H1 (cell line): ENCODE measurements at regions not wholly inside any gene's neighbourhood (a gene's known extent, or its start where the extent isn't known, plus 50 kb on each side); places are given as distances from the start of the nearest gene placed in this dataset.

ENCODE experiments used
- CTCF ChIA-PET: fragments of 300-600 bp; sonication (Branson Sonifier 250); formaldehyde crosslinking; loops from one replicate; lab custom pipeline; 2021; ENCODE audit not compliant: partially characterized antibody; lab: Charles Lee
- POLR2A ChIA-PET: fragments of 300-600 bp; sonication (Branson Sonifier 250); formaldehyde crosslinking; loops from one replicate; lab custom pipeline; 2021; ENCODE audit warnings: inconsistent platforms; ENCODE audit not compliant: partially characterized antibody; lab: Charles Lee
- DNase-seq, 2 experiments: peaks; one replicate each; pipeline versions ENCODE4 v3.0.0 to v3.0.0-alpha.2; 2010 to 2022; ENCODE audit warnings: low spot score in 2 of 2, low read depth in 1 of 2, mixed read lengths in 1 of 2
- FAIRE-seq: peaks from 2 replicates; lab custom pipeline; 2011; peaks lifted over from hg19 to GRCh38; lab: Jason Lieb, UNC
- H2AFZ ChIP-seq: 2 replicates; pipeline ENCODE4 v1.8.1; 2012; ENCODE audit warnings: low read length, inconsistent platforms
- H2AK5ac ChIP-seq: 2 replicates; pipeline ENCODE4 v1.6.1; 2013; ENCODE audit warnings: low read depth, low read length
- H2BK120ac ChIP-seq: replicated peaks from 2 replicates; pipeline ENCODE3; 2013; ENCODE audit warnings: low read depth, low read length, inconsistent platforms
- H2BK12ac ChIP-seq: 2 replicates; pipeline ENCODE4 v1.6.1; 2013; ENCODE audit warnings: low read depth, low read length
- H2BK15ac ChIP-seq: 2 replicates; pipeline ENCODE4 v1.6.1; 2013; ENCODE audit warnings: low read length
- H2BK20ac ChIP-seq: 2 replicates; pipeline ENCODE4 v1.6.1; 2013; ENCODE audit warnings: low read length
- H2BK5ac ChIP-seq: 2 replicates; pipeline ENCODE4 v1.6.1; 2013; ENCODE audit warnings: low read depth, low read length
- H3K14ac ChIP-seq: 2 replicates; pipeline ENCODE4 v1.6.1; 2013; ENCODE audit warnings: inconsistent platforms; ENCODE audit not compliant: insufficient read length
- H3K18ac ChIP-seq: 2 replicates; pipeline ENCODE4 v1.6.1; 2013; ENCODE audit warnings: low read length; ENCODE audit errors: extremely low read depth
- H3K23ac ChIP-seq: 2 replicates; pipeline ENCODE4 v1.6.1; 2013; ENCODE audit warnings: inconsistent platforms; ENCODE audit not compliant: insufficient read length
- H3K23me2 ChIP-seq: 2 replicates; pipeline ENCODE4 v1.6.1; 2013; ENCODE audit warnings: low read depth, low read length
- H3K27ac ChIP-seq: 2 replicates; pipeline ENCODE4 v1.6.1; 2011; ENCODE audit warnings: low read depth, low read length, inconsistent platforms
- H3K27me3 ChIP-seq, 4 experiments: replicated peaks in 1 of 4; 1 replicate in 1 of 4; 2 replicates in 3 of 4; pipeline versions ENCODE4 v1.6.1 to v1.8.1; 2011 to 2013; ENCODE audit warnings: low read length in 3 of 4, mild to moderate bottlenecking in 3 of 4, inconsistent platforms in 2 of 4, mixed read lengths in 2 of 4, moderate library complexity in 1 of 4; ENCODE audit not compliant: control insufficient read depth in 3 of 4, insufficient read depth in 3 of 4; ENCODE audit errors: extremely low read depth in 1 of 4
- H3K36me3 ChIP-seq, 4 experiments: 2 replicates each; pipeline versions ENCODE4 v1.6.1 to v1.8.1; 2011 to 2013; ENCODE audit warnings: mild to moderate bottlenecking in 4 of 4, low read length in 3 of 4, moderate library complexity in 2 of 4, control low read depth in 1 of 4, inconsistent platforms in 1 of 4; ENCODE audit not compliant: insufficient read depth in 4 of 4, control insufficient read depth in 2 of 4
- H3K4ac ChIP-seq: replicated peaks from 2 replicates; pipeline ENCODE3; 2013; ENCODE audit warnings: low read length, low read depth, mixed read lengths, inconsistent platforms; ENCODE audit not compliant: insufficient read length
- H3K4me1 ChIP-seq, 4 experiments: replicated peaks in 1 of 4; 1 replicate in 1 of 4; 2 replicates in 3 of 4; pipeline versions ENCODE4 v1.6.1 to v1.8.1; 2011 to 2013; ENCODE audit warnings: low read length in 3 of 4, inconsistent platforms in 2 of 4, mixed read lengths in 1 of 4; ENCODE audit not compliant: insufficient read depth in 4 of 4, control insufficient read depth in 3 of 4
- H3K4me2 ChIP-seq, 2 experiments: 2 replicates each; pipeline versions ENCODE4 v1.6.1 to v1.8.1; 2011 to 2013; ENCODE audit warnings: low read depth in 2 of 2, low read length in 2 of 2, control low read depth in 1 of 2, inconsistent platforms in 1 of 2, mild to moderate bottlenecking in 1 of 2; ENCODE audit not compliant: insufficient read depth in 1 of 2
- H3K4me3 ChIP-seq, 4 experiments: fragments of 200-600, 300-600 bp in 1 of 4; sonication (generic), shearing (Covaris generic), sonication (Bioruptor Twin) in 1 of 4; 2 replicates each; pipeline versions ENCODE4 v1.5.1 to v1.8.1; 2011 to 2016; ENCODE audit warnings: low read length in 4 of 4, low read depth in 3 of 4, control low read depth in 2 of 4, inconsistent platforms in 2 of 4, mild to moderate bottlenecking in 2 of 4, mixed read lengths in 1 of 4, moderate library complexity in 1 of 4; ENCODE audit not compliant: insufficient read depth in 2 of 4; ENCODE audit errors: extremely low read depth in 1 of 4
- H3K56ac ChIP-seq: replicated peaks from 2 replicates; pipeline ENCODE3; 2013; ENCODE audit warnings: low read depth, mild to moderate bottlenecking, mixed read lengths, low read length, inconsistent platforms; ENCODE audit not compliant: insufficient read length
- H3K79me1 ChIP-seq: 2 replicates; pipeline ENCODE4 v1.6.1; 2013; ENCODE audit warnings: low read depth, low read length, control low read depth
- H3K79me2 ChIP-seq, 2 experiments: 2 replicates each; pipeline versions ENCODE4 v1.6.1 to v1.8.1; 2012 to 2013; ENCODE audit warnings: low read length in 2 of 2, mild to moderate bottlenecking in 2 of 2, inconsistent platforms in 1 of 2; ENCODE audit not compliant: insufficient read depth in 2 of 2, control insufficient read depth in 1 of 2
- H3K9ac ChIP-seq, 4 experiments: replicated peaks in 1 of 4; 1 replicate in 1 of 4; 2 replicates in 3 of 4; pipeline versions ENCODE4 v1.6.1 to v1.8.1; 2011 to 2013; ENCODE audit warnings: low read depth in 3 of 4, low read length in 3 of 4, control low read depth in 2 of 4, mild to moderate bottlenecking in 2 of 4, moderate library complexity in 2 of 4, inconsistent platforms in 1 of 4; ENCODE audit errors: extremely low read depth in 1 of 4
- H3K9me3 ChIP-seq, 2 experiments: 2 replicates each; pipeline versions ENCODE4 v1.6.1 to v1.8.1; 2012 to 2013; ENCODE audit warnings: mild to moderate bottlenecking in 2 of 2, moderate library complexity in 2 of 2, control low read depth in 1 of 2, inconsistent platforms in 1 of 2, low read depth in 1 of 2, low read length in 1 of 2, mixed read lengths in 1 of 2; ENCODE audit not compliant: insufficient read depth in 2 of 2
- H4K20me1 ChIP-seq, 2 experiments: replicated peaks in 1 of 2; 2 replicates each; pipeline versions ENCODE3 to v1.8.1; 2011 to 2013; ENCODE audit warnings: inconsistent platforms in 2 of 2, low read length in 2 of 2, mild to moderate bottlenecking in 1 of 2; ENCODE audit not compliant: insufficient read depth in 2 of 2, control insufficient read depth in 1 of 2
- H4K5ac ChIP-seq: 2 replicates; pipeline ENCODE4 v1.6.1; 2013; ENCODE audit warnings: low read length, low read depth, mixed read lengths, inconsistent platforms; ENCODE audit not compliant: insufficient read length
- H4K8ac ChIP-seq: 2 replicates; pipeline ENCODE4 v1.8.0; 2013; ENCODE audit warnings: mild to moderate bottlenecking, moderate library complexity, low read length, inconsistent platforms; ENCODE audit not compliant: insufficient read depth; ENCODE audit errors: extremely low read depth
- H4K91ac ChIP-seq: replicated peaks from 2 replicates; pipeline ENCODE3; 2013; ENCODE audit warnings: low read length, mixed read lengths, inconsistent platforms; ENCODE audit not compliant: insufficient read length
- CEBPB ChIP-seq: IDR thresholded peaks from 2 replicates; pipeline ENCODE4 v1.6.1; 2012; ENCODE audit warnings: low read depth, low read length
- CHD1 ChIP-seq: IDR thresholded peaks from 2 replicates; pipeline ENCODE4 v1.6.1; 2012; ENCODE audit warnings: low read depth, low read length, improper control_type of control experiment
- JUND ChIP-seq: IDR thresholded peaks from 2 replicates; pipeline ENCODE4 v1.6.1; 2011; ENCODE audit warnings: mild to moderate bottlenecking, improper control_type of control experiment, low read length
- WGBS, 2 experiments: shearing (Covaris generic) in 1 of 2; methylation state at CpG; one replicate each; pipeline versions ENCODE4 v1.1.6 to v1.1.7; 2013 to 2015; ENCODE audit warnings: low lambda C conversion rate in 2 of 2, mixed read lengths in 2 of 2, inconsistent platforms in 1 of 2, low coverage in 1 of 2, missing lambda C conversion rate in 1 of 2; ENCODE audit not compliant: insufficient replicate concordance in 2 of 2, insufficient coverage in 1 of 2, insufficient read length in 1 of 2; ENCODE audit errors: extremely low coverage in 1 of 2, missing lambda C conversion rate in 1 of 2; 5-methylcytosine and 5-hydroxymethylcytosine counted together

GRCh38 chr10:62938672-62939071, 122.5 kb upstream of the EGR2 start:
- no peak overlapping the region for H3K4ac ChIP-seq
- H3K79me1 ChIP-seq, result no peaks in the 10 kb centered on the region
- no peak overlapping the region for H2BK15ac ChIP-seq
- H2AFZ ChIP-seq, result no peak overlapping the region
- H3K27me3 ChIP-seq, result no peaks in the 10 kb centered on the region
- no peaks in the 10 kb centered on the region for H3K23me2 ChIP-seq
- H4K8ac ChIP-seq, result no peak overlapping the region
- WGBS, 2 experiments, result 100% methylated on average over 5 of the region's 5 CpGs; no CpG with 5 or more reads in 1 of the 2 experiments
- no peaks in the 10 kb centered on the region for H3K36me3 ChIP-seq
- H2AK5ac ChIP-seq, result no peak overlapping the region
- H3K56ac ChIP-seq, result no peak overlapping the region
- no peaks in the 10 kb centered on the region for H3K9me3 ChIP-seq
- ChIA-PET CTCF (no interaction called here), POLR2A (no interaction called here)
- no peak overlapping the region for H3K9ac ChIP-seq
- H4K20me1 ChIP-seq, result no peaks in the 10 kb centered on the region
- no peak overlapping the region for H2BK5ac ChIP-seq
- H3K27ac ChIP-seq, result no peak overlapping the region
- no peak overlapping the region for H3K18ac ChIP-seq
- FAIRE-seq (no peak), DNase-seq (no peak)
- no peak overlapping the region for H2BK12ac ChIP-seq
- H3K4me3 ChIP-seq, result no peak overlapping the region
- H4K5ac ChIP-seq, result no peak overlapping the region
- no peaks in the 10 kb centered on the region for H3K4me1 ChIP-seq
- no peak overlapping the region for H2BK20ac ChIP-seq
- TF ChIP-seq CHD1, result no peak
- TF ChIP-seq CEBPB, result no peak
- no peak for TF ChIP-seq JUND
- no peak overlapping the region for H2BK120ac ChIP-seq
- no peaks in the 10 kb centered on the region for H3K79me2 ChIP-seq
- H3K4me2 ChIP-seq, result no peak overlapping the region
- no peak overlapping the region for H3K23ac ChIP-seq
- H3K14ac ChIP-seq, result no peak overlapping the region
- no peak overlapping the region for H4K91ac ChIP-seq
